ENCODE measurements at regions not wholly inside any gene's neighbourhood (a gene's known extent, or its start where the extent isn't known, plus 50 kb on each side); places are given as distances from the start of the nearest gene placed in this dataset.

GRCh38 chr5:144896473-144896872 is 725.8 kb downstream of the KCTD16 start:
- TF ChIP-seq CTCF (IDR thresholded peaks at IDR 0.05; ENCODE audit: low read depth, low read length, missing control alignments): no peak
- DNase-seq (ENCODE audit: extremely low read depth, low read depth): no peak
- no peak overlapping the region for H3K4me3 ChIP-seq (replicated peaks; ENCODE audit: low read depth, low read length)

- no peak for TF ChIP-seq CTCF (IDR thresholded peaks at IDR 0.05; ENCODE audit: low read depth, low read length, missing control alignments)
- no peak overlapping the region for H3K4me3 ChIP-seq (replicated peaks; ENCODE audit: low read depth, low read length)
- DNase-seq (ENCODE audit: extremely low read depth, low read depth): no peak
Measured at GRCh38 chr5:144886668-144887067, 716.0 kb downstream of the KCTD16 start.

- H3K4me3 ChIP-seq (replicated peaks; ENCODE audit: low read depth, low read length): no peak overlapping the region
- TF ChIP-seq CTCF (IDR thresholded peaks at IDR 0.05; ENCODE audit: low read depth, low read length, missing control alignments): no peak
- DNase-seq (ENCODE audit: extremely low read depth, low read depth): no peak
Measured at GRCh38 chr5:144882739-144883283, 712.1 kb downstream of the KCTD16 start.

GRCh38 chr5:144880513-144880912 is 709.8 kb downstream of the KCTD16 start:
- TF ChIP-seq CTCF (IDR thresholded peaks at IDR 0.05; ENCODE audit: low read depth, low read length, missing control alignments): no peak
- no peak overlapping the region for H3K4me3 ChIP-seq (replicated peaks; ENCODE audit: low read depth, low read length)
- DNase-seq (ENCODE audit: extremely low read depth, low read depth): no peak

GRCh38 chr5:144876990-144877389 is 706.3 kb downstream of the KCTD16 start:
- H3K4me3 ChIP-seq (replicated peaks; ENCODE audit: low read depth, low read length): no peak overlapping the region
- no peak for TF ChIP-seq CTCF (IDR thresholded peaks at IDR 0.05; ENCODE audit: low read depth, low read length, missing control alignments)
- no peak for DNase-seq (ENCODE audit: extremely low read depth, low read depth)

- H3K4me3 ChIP-seq (replicated peaks; ENCODE audit: low read depth, low read length): no peak overlapping the region
- DNase-seq (ENCODE audit: extremely low read depth, low read depth): no peak
- TF ChIP-seq CTCF (IDR thresholded peaks at IDR 0.05; ENCODE audit: low read depth, low read length, missing control alignments): no peak
Measured at GRCh38 chr5:144873076-144873475, 702.4 kb downstream of the KCTD16 start.

- DNase-seq (ENCODE audit: extremely low read depth, low read depth): no peak
- no peak overlapping the region for H3K4me3 ChIP-seq (replicated peaks; ENCODE audit: low read depth, low read length)
- TF ChIP-seq CTCF (IDR thresholded peaks at IDR 0.05; ENCODE audit: low read depth, low read length, missing control alignments): no peak
Measured at GRCh38 chr5:144864118-144864517, 693.4 kb downstream of the KCTD16 start.

Data from HFF-Myc (cell line).